Activated CD8-positive, alpha-beta T cell treated with anti-CD3 and anti-CD28 coated beads for 36 hours (primary cell): ENCODE measurements at regions not wholly inside any gene's neighbourhood (a gene's known extent, or its start where the extent isn't known, plus 50 kb on each side); places are given as distances from the start of the nearest gene placed in this dataset.

Experiments used
- ATAC-seq: fragments of 200-7000 bp; cut with Tn5 transposase; one replicate; pipeline ENCODE4 v1.10.0; 2021; ENCODE audit warnings: mild to moderate bottlenecking, moderate library complexity
- CTCF ChIA-PET: fragments of 350-600 bp; sonication (Branson Sonifier 250); formaldehyde crosslinking; loops from one replicate; lab custom pipeline; 2021; ENCODE audit warnings: antibody characterized with exemption; lab: Charles Lee
- POLR2A ChIA-PET: fragments of 350-600 bp; sonication (Branson Sonifier 250); formaldehyde crosslinking; loops from one replicate; lab custom pipeline; 2021; ENCODE audit warnings: antibody characterized with exemption; lab: Charles Lee
- DNase-seq: peaks from one replicate; pipeline ENCODE4 v3.0.0-alpha.2; 2020
- H3K27ac Mint-ChIP-seq: one replicate; pipeline ENCODE4 v1.8.0; 2021; ENCODE audit warnings: mild to moderate bottlenecking, mixed read lengths
- H3K27me3 Mint-ChIP-seq: one replicate; pipeline ENCODE4 v1.8.0; 2021; ENCODE audit warnings: mixed read lengths
- H3K36me3 Mint-ChIP-seq: one replicate; pipeline ENCODE4 v1.8.0; 2021; ENCODE audit warnings: low read depth, mixed read lengths
- H3K4me1 Mint-ChIP-seq: one replicate; pipeline ENCODE4 v1.8.0; 2021; ENCODE audit warnings: low read depth, mixed read lengths
- H3K4me3 Mint-ChIP-seq: one replicate; pipeline ENCODE4 v1.8.0; 2021; ENCODE audit warnings: mild to moderate bottlenecking, moderate library complexity, mixed read lengths
- H3K9me3 Mint-ChIP-seq: one replicate; pipeline ENCODE4 v1.8.0; 2021; ENCODE audit warnings: mixed read lengths
- CTCF ChIP-seq: fragments of 200-600 bp; IDR thresholded peaks from one replicate; pipeline ENCODE4 v1.8.0; 2022; ENCODE audit warnings: antibody characterized with exemption, mild to moderate bottlenecking
- intact Hi-C: fragments of 100-400 bp; cut with micrococcal nuclease; formaldehyde crosslinking; loops from one replicate; pipeline ENCODE4 v1.10.0; 2022

GRCh38 chr15:97224191-97224641 is 736.3 kb upstream of the ARRDC4 start:
- intact Hi-C loops = loop anchor here (10.0 kb wide), 1 partner anchor 59 kb away; no protein-coding TSS in a partner anchor
- ATAC-seq (no peak), DNase-seq (no peak)
- Mint-ChIP-seq H3K4me3 (no peak overlapping the region), H3K27me3 (no peaks in the 10 kb centered on the region), H3K27ac (no peak overlapping the region), H3K4me1 (no peaks in the 10 kb centered on the region), H3K9me3 (peaks cover 4% of the 10 kb centered on the region), H3K36me3 (no peaks in the 10 kb centered on the region)
- CTCF ChIA-PET = no interaction called here
- POLR2A ChIA-PET = no interaction called here
- TF ChIP-seq CTCF = no peak

GRCh38 chr15:97234851-97235610 is 725.5 kb upstream of the ARRDC4 start:
- no peaks in the 10 kb centered on the region for H3K36me3 Mint-ChIP-seq
- POLR2A ChIA-PET = no interaction called here
- peak; percentile 89 for TF ChIP-seq CTCF

GRCh38 chr15:97235611-97235985 is 724.9 kb upstream of the ARRDC4 start:
- H3K9me3 Mint-ChIP-seq = no peaks in the 10 kb centered on the region
- TF ChIP-seq CTCF = no peak
- no peak overlapping the region for H3K4me3 Mint-ChIP-seq
- DNase-seq (no peak), ATAC-seq (no peak)
- intact Hi-C loops = no loop called here
- peaks cover 2% of the 10 kb centered on the region for H3K27me3 Mint-ChIP-seq
- no peaks in the 10 kb centered on the region for H3K36me3 Mint-ChIP-seq
- ChIA-PET POLR2A (no interaction called here), CTCF (interaction anchor here (1.0 to 2.4 kb wide), 2 partner anchors 10 to 1976 kb away, joined by 3 to 9 read pairs; no protein-coding TSS in a partner anchor)
- no peak overlapping the region for H3K27ac Mint-ChIP-seq
- H3K4me1 Mint-ChIP-seq = no peaks in the 10 kb centered on the region

More at GRCh38 chr15:97234851-97235610, 725.5 kb upstream of the ARRDC4 start:
- peak; percentile 38 for DNase-seq
- intact Hi-C loops = no loop called here
- H3K4me3 Mint-ChIP-seq = no peak overlapping the region
- H3K9me3 Mint-ChIP-seq = no peaks in the 10 kb centered on the region
- peaks cover 2% of the 10 kb centered on the region for H3K27me3 Mint-ChIP-seq
- no peaks in the 10 kb centered on the region for H3K4me1 Mint-ChIP-seq
- CTCF ChIA-PET = interaction anchor here (0.6 to 2.4 kb wide), 5 partner anchors 11 to 1975 kb away, joined by 3 to 9 read pairs (median 4); no protein-coding TSS in a partner anchor
- ATAC-seq = no peak
- no peak overlapping the region for H3K27ac Mint-ChIP-seq

GRCh38 chr15:97236140-97236539 is 724.4 kb upstream of the ARRDC4 start:
- no peak for DNase-seq
- ATAC-seq = no peak
- no peaks in the 10 kb centered on the region for H3K36me3 Mint-ChIP-seq
- TF ChIP-seq CTCF = no peak
- no peaks in the 10 kb centered on the region for H3K4me1 Mint-ChIP-seq
- H3K27me3 Mint-ChIP-seq = peaks cover 2% of the 10 kb centered on the region
- intact Hi-C loops = no loop called here
- H3K9me3 Mint-ChIP-seq = no peaks in the 10 kb centered on the region
- ChIA-PET POLR2A (no interaction called here), CTCF (interaction anchor here (2.4 kb wide), 1 partner anchor 10 kb away, joined by 9 read pairs; no protein-coding TSS in a partner anchor)
- no peak overlapping the region for H3K27ac Mint-ChIP-seq
- no peak overlapping the region for H3K4me3 Mint-ChIP-seq

GRCh38 chr15:97237160-97237559 is 723.3 kb upstream of the ARRDC4 start:
- no peak for ATAC-seq
- Mint-ChIP-seq H3K27me3 (peaks cover 2% of the 10 kb centered on the region), H3K4me3 (no peak overlapping the region), H3K27ac (no peak overlapping the region), H3K9me3 (no peaks in the 10 kb centered on the region), H3K4me1 (no peaks in the 10 kb centered on the region), H3K36me3 (no peaks in the 10 kb centered on the region)
- ChIA-PET POLR2A (no interaction called here), CTCF (no interaction called here)
- DNase-seq = no peak
- no peak for TF ChIP-seq CTCF
- intact Hi-C loops = no loop called here
